ENCODE measurements at regions not wholly inside any gene's neighbourhood (a gene's known extent, or its start where the extent isn't known, plus 50 kb on each side); places are given as distances from the start of the nearest gene placed in this dataset.
A peak's percentile ranks its signal among the peaks of the same experiment; 100 is the strongest.
"Not testable (repeated sequence)": the region's sequence is repeated elsewhere in the genome, so short reads cannot be mapped to it uniquely, and the experiment has no call there.

GRCh38 chr2:185526161-185526560, 212.4 kb upstream of the FSIP2 start:
- DNase-seq = no peak

- DNase-seq = no peak
Observed at GRCh38 chr2:185531721-185532120, 206.9 kb upstream of the FSIP2 start.

- no peak for DNase-seq
Observed at GRCh38 chr2:185537689-185538088, 200.9 kb upstream of the FSIP2 start.

- DNase-seq = no peak
Observed at GRCh38 chr2:185567196-185567595, 171.4 kb upstream of the FSIP2 start.

- no peak for DNase-seq
Observed at GRCh38 chr2:185567940-185568339, 170.7 kb upstream of the FSIP2 start.

- DNase-seq = no peak
Observed at GRCh38 chr2:185578322-185578721, 160.3 kb upstream of the FSIP2 start.

GRCh38 chr2:185583058-185583816, 155.4 kb upstream of the FSIP2 start:
- DNase-seq = no peak

GRCh38 chr2:185585165-185585564, 153.4 kb upstream of the FSIP2 start:
- DNase-seq = not testable (repeated sequence)

- not testable (repeated sequence) for DNase-seq
Observed at GRCh38 chr2:185591276-185591675, 147.3 kb upstream of the FSIP2 start.

- DNase-seq = no peak
Observed at GRCh38 chr2:185607945-185608344, 130.7 kb upstream of the FSIP2 start.

- DNase-seq = no peak
Observed at GRCh38 chr2:185608799-185609198, 129.8 kb upstream of the FSIP2 start.

- no peak for DNase-seq
Observed at GRCh38 chr2:185610301-185610700, 128.3 kb upstream of the FSIP2 start.

GRCh38 chr2:185618625-185619024, 120.0 kb upstream of the FSIP2 start:
- no peak for DNase-seq

GRCh38 chr2:185625604-185626003, 113.0 kb upstream of the FSIP2 start:
- DNase-seq = no peak

GRCh38 chr2:185628985-185629384, 109.6 kb upstream of the FSIP2 start:
- DNase-seq = peak; percentile 13

- DNase-seq = no peak
Observed at GRCh38 chr2:185633621-185634020, 105.0 kb upstream of the FSIP2 start.

GRCh38 chr2:185638771-185639170, 99.8 kb upstream of the FSIP2 start:
- DNase-seq = no peak

- DNase-seq = no peak
Observed at GRCh38 chr2:185640588-185640987, 98.0 kb upstream of the FSIP2 start.

- no peak for DNase-seq
Observed at GRCh38 chr2:185643434-185643833, 95.2 kb upstream of the FSIP2 start.

GRCh38 chr2:185644828-185645227, 93.8 kb upstream of the FSIP2 start:
- no peak for DNase-seq

GRCh38 chr2:185645529-185645928, 93.1 kb upstream of the FSIP2 start:
- no peak for DNase-seq

GRCh38 chr2:185658750-185659149, 79.9 kb upstream of the FSIP2 start:
- DNase-seq = no peak

- DNase-seq = no peak
Observed at GRCh38 chr2:185663811-185664210, 74.8 kb upstream of the FSIP2 start.

GRCh38 chr2:185664384-185664783, 74.2 kb upstream of the FSIP2 start:
- no peak for DNase-seq

GRCh38 chr2:185665251-185665814, 73.3 kb upstream of the FSIP2 start:
- no peak for DNase-seq

All from stimulated activated CD4-positive, alpha-beta T cell treated with anti-CD3 and anti-CD28 coated beads, Interleukin-15, amount 100 ng/mL, for 24 hours (primary cell).